H54 (cell line): ENCODE measurements at regions not wholly inside any gene's neighbourhood (a gene's known extent, or its start where the extent isn't known, plus 50 kb on each side); places are given as distances from the start of the nearest gene placed in this dataset.
"Not testable (repeated sequence)": the region's sequence is repeated elsewhere in the genome, so short reads cannot be mapped to it uniquely, and the experiment has no call there.

ENCODE experiments used
- DNase-seq: peaks from one replicate; pipeline ENCODE4 v3.0.0; 2011; ENCODE audit warnings: low spot score, mixed read lengths; ENCODE audit not compliant: insufficient read length
- FAIRE-seq: peaks from 3 replicates; lab custom pipeline; 2011; peaks lifted over from hg19 to GRCh38; lab: Jason Lieb, UNC
- POLR2A ChIP-seq: IDR thresholded peaks from 2 replicates; pipeline ENCODE4 v1.6.1; 2011; ENCODE audit warnings: low read depth, mild to moderate bottlenecking, low read length

DNA sequence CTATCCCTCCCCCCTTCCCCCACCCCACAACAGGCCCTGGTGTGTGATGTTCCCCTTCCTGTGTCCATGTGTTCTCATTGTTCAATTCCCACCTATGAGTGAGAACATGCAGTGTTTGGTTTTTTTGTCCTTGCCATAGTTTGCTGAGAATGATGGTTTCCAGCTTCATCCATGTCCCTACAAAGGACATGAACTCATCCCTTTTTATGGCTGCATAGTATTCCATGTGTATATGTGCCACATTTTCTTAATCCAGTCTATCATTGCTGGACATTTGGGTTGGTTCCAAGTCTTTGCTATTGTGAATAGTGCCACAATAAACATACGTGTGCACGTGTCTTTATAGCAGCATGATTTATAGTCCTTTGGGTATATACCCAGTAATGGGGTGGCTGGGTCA lies 52.3 kb upstream of the MAN1A2 start:
- FAIRE-seq: not testable (repeated sequence)

DNA sequence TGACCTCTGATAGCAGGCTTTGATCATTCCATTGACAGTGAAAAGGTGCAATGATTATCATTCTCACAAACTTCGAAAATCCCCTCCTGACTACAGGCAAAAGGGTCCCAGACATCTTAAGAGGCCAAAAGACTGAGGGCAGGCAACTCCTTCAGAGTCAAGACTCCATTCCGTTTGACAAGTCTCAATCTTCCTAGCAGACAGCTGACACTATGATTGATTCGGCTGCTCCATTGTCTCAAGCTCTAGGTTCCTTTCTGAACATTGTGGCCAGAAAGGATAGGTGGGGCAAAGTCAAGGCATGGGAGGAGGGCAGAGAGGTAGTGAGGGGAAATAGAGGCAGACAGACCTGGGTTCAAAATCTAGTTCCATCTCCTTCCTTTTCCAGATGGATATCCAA lies 53.7 kb upstream of the MAN1A2 start:
- no peak for FAIRE-seq
- TF ChIP-seq POLR2A: no peak
- DNase-seq: no peak

More for the DNA sequence above, 52.3 kb upstream of the MAN1A2 start:
- DNase-seq: not testable (repeated sequence)

DNA sequence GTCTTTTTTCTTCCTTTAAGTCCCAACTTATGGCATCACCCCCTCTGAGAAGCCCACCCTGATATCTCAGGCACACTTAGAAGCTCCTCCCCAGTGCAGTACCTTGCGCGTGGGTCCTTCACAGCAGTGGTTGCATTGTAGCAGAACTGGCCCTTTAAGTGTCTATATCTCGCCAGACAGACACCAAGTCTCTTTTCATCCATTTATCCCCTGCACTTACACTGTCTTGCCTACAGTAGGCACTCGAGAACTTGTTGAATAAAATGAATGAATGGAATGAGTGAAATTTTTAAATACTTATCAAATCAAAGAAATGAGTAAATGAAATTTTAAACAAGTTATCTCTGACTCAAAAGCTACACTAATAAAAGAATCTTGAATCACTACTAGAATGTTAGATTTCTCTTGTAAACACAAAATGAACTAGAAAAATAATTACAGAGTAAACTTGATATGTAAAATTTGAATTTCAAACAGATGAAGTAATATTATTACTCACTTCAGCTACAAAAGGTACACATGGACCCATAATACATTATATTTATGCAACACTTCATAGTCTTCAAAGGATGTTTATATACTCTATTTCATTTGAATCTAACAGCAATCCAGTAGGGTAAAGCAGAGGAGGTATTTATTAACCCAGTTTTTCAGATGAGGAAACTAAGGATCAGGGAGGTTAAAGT lies 54.7 kb upstream of the MAN1A2 start:
- DNase-seq: peak; percentile 34
- no peak for FAIRE-seq

DNA sequence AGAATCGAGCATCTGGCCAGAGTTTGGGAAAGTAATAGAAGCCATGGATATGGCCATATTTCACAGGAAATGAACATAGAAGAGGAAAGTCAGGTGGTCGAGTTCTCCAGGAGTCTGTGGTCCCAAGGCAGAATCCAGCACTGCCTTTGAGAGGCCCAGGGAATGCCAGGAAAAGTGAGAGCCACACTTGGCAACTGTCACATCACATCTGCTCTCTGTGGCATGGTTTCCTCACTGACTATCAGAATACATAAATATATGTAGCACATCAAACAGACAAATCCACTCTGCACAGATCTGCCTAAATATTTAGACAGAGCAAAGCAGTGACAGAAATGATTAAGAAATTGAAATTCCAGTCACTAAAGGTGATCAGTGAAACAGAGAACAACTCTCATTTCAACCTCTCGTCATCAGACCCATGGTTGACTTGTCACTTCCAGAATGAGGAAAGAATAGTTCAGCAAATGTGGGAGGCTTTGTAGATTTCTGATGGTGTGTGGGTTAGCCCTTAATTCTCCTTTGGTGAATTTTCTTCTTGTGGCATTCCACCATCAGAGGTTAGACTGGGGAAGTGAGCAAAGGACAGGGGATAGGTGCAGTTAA lies 58.8 kb upstream of the MAN1A2 start:
- FAIRE-seq (no peak), DNase-seq (no peak)
- no peak for TF ChIP-seq POLR2A

More for the DNA sequence above, 54.7 kb upstream of the MAN1A2 start:
- TF ChIP-seq POLR2A: no peak

DNA sequence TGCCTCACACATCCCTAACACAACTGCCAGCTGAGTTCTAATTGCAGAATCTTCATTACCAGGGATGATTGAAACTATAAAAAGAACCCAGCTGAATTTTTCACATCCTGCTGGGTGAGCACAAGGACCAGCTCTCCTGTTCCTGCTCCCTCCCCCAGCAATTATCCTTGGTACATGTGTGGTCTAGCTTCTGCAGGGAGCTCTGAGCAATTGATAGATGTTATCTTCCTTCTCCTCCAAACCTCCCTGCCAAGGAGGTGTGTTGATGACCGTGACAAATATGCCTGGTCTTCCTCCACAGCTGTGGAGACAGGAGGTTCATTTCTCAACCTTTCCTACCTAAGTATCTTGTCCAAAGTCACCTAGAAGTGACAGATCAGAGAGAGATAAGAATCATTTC lies 65.3 kb upstream of the MAN1A2 start:
- no peak for TF ChIP-seq POLR2A
- DNase-seq (no peak), FAIRE-seq (no peak)

DNA sequence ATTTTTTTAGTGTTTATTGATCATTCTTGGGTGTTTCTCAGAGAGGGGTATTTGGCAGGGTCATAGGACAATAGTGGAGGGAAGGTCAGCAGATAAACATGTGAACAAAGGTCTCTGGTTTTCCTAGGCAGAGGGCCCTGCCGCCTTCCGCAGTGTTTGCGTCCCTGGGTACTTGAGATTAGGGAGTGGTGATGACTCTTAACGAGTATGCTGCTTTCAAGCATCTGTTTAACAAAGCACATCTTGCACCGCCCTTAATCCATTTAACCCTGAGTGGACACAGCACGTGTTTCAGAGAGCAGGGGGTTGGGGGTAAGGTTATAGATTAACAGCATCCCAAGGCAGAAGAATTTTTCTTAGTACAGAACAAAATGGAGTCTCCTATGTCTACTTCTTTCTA lies 67.1 kb upstream of the MAN1A2 start:
- DNase-seq, FAIRE-seq: not testable (repeated sequence)

DNA sequence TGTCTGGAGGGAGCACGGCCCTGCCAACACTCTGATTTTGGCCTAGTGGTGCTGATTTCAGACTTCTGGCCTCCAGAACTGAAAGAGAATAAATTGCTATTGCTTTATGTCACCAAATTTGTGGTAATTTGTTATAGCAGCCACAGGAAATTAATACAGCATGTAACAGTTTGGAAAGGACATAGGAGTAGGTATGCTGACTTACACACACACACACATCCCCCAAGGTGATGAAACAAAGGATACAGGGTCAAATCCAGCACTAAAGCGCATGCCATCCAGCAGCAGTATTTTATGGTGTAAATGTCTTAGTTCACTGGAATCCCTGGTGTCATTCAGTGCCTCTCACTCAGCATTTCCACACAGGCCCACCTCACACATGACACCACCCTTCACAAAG lies 72.2 kb upstream of the MAN1A2 start:
- FAIRE-seq (no peak), DNase-seq (no peak)
- no peak for TF ChIP-seq POLR2A

DNA sequence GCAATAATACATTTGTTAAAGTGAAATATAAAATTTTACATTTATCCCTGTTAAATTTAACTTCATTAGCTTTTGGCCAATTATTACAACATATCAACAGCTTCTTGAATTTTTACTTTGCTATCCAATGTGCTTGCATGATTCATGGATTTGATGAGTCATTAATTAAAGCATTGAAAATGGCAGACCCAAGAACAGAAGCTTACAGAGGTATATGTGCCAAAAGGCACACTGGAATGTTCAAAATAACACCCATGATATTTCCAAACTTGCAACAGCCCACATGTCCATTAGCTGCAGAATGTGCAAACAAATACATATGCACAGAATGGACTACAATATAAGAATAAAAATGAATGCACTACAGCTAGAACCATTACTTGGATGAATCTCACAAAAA lies 76.4 kb upstream of the MAN1A2 start:
- TF ChIP-seq POLR2A: no peak
- DNase-seq (no peak), FAIRE-seq (no peak)

DNA sequence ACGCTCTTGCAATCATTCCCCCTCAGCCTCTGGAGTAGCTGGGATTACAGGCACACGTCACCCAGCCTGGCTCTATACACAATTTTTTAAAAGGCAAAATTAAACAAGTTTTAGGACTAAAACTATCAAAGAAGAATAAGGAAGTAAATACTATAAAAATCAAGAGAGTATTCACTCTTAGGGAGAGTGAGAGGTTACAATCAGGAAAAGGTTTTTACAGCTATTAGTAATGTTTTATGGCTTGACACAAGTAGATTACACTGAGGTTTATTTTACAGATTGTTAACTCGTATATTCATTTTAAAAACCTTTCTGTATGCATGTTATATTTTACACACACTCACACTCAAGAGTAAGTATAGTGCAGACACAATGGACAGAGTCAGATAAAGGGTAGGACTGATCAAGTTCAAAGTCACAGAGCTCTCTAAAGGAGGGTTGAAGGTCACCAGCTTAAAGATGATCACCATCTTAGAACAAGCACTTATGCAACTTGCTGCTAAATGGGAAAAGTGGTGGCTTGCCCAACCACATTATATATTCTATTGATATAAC lies 77.9 kb upstream of the MAN1A2 start:
- DNase-seq: no peak
- no peak for FAIRE-seq
- TF ChIP-seq POLR2A: no peak

DNA sequence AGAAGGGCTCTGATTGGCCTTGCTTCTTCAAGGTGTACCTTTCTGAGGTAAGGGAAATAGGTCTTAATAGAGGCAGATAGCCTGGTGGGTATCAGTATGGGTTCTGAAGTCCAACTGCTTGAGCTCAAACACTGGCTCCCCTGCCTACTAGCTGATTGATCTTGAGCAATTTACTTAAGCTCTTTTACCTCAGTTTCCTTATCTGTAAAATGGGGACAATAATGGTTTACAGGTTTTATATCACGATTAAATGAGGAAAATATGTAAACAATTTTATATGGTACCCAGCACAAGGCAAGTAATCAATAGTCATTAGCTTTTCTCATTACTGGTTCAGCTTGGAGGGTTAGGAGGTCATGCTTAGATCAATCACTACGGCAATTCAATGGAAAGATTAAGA lies 75.8 kb upstream of the VTCN1 start:
- DNase-seq (no peak), FAIRE-seq (no peak)
- no peak for TF ChIP-seq POLR2A

DNA sequence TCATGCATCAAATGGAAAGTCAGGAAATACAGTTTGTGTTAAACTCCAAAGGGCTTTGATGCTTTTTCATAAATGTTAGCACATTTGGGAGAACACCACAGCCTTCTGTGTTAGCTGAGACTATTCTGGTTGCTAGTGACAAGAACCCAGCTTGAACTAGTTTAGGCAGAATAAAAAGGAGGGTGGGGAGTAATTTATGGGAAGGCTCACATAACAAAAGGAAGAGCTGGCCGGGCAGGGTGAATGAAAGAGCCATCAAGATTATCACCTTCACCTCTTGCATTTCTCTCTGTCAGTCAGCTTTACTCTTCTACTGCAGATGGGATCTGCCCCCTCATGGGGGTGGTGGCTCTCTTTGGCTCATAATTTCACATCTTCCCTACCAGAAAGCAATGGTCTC lies 75.4 kb upstream of the VTCN1 start:
- no peak for TF ChIP-seq POLR2A
- no peak for DNase-seq
- FAIRE-seq: no peak

DNA sequence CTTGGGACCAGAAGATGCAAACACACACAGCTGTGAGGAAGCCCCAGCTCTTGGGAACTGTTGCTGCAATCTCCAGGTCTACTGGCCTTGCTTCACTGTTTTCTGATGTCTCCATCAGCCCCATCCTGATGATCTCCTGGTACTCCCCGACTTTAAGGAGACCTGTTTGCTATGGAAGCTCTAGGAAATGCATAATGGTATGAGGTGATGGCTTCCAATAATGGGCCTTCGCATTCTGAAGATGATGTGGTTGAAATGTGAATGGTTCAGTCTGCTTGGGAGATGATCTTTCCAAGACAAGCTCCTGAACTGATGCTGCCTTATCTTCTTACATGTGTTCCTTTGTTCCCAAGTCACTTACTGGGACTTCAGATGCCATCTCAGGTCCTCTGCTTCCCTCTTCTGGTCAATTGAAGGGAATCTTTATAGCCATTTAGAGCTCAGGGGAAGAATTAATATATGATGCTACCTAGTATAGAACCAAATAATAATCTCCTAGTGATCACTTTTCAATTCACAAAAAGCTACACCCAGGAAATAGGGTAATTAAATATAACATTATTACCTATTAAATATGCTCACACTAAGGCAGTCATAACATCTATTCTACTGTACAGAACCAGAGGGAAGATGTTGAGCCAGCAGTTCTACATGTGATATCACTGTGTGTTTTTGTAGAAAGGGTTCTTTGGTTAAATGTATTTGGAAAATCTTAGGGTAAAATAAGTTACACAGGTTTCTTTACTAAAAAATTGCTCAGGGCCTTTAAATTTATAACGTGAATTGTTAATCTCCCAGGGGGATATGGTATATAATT lies 73.9 kb upstream of the VTCN1 start:
- FAIRE-seq: peak; percentile 93
- TF ChIP-seq POLR2A: no peak
- peak; percentile 42 for DNase-seq

DNA sequence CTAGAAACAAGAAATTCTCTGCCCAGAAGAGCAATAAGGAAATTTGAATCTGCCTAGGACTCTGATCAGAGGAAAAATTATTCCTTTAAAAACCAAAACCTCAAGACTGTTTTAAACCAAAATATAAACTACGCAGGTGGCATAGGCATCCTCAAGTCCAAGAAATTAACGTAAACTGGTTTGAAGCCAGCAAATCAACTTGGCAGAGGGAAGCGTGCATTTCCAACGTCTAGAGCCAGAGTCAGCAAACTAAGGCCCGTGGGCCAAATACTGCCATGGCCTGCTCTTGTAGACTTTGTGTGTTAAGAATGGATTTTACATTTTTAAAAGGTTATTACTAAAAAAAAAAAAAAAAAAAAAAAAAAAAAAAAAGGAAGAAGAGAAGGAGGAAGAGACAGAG lies 67.8 kb upstream of the VTCN1 start:
- DNase-seq: no peak
- FAIRE-seq: no peak
- TF ChIP-seq POLR2A: no peak

DNA sequence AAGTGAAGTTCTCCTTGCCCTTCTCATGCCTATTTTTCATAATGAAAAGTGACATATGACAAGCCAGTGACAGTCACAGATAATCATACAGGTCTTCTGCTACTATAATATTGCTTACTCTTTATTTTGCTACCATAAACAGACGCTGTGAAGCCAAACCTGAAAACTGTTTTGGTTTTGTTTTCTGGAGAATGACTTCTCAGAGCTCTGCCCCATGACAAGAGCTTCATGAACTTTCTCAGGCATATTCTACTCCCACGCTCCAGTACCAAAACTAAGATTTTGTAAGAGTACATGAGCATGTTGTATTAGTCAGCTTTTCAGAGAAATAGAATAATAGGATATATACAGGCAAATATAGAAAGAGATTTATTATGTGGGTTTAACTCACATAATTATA lies 64.3 kb upstream of the VTCN1 start:
- FAIRE-seq (no peak), DNase-seq (no peak)
- TF ChIP-seq POLR2A: no peak

DNA sequence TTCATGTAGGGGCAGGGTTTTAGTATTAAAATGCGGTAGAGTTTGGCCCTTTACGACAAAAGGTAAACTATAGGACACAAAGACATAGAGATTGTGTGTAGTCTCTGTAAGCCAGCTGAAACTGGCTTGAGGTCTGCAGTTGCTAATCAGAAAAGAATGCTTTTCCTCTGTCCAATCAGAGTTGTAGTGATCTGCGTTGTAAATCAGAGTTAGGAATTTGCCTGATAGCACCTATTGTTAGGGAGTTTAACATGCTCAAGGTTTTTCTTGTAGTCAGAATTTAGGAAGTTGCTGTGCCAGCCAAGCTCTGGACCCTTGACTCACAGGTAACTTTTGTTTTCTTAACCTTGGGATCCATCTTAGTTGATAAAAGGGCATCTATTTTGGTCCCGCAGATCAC lies 61.2 kb upstream of the VTCN1 start:
- DNase-seq (no peak), FAIRE-seq (no peak)
- no peak for TF ChIP-seq POLR2A
